Neutrophil (primary cell): ENCODE measurements at regions not wholly inside any gene's neighbourhood (a gene's known extent, or its start where the extent isn't known, plus 50 kb on each side); places are given as distances from the start of the nearest gene placed in this dataset.
A peak's percentile ranks its signal among the peaks of the same experiment; 100 is the strongest.
"Not testable (repeated sequence)": the region's sequence is repeated elsewhere in the genome, so short reads cannot be mapped to it uniquely, and the experiment has no call there.

Experiments used
- H3K27ac ChIP-seq: fragments of 200-600 bp; sonication (generic); 2 replicates; pipeline ENCODE4 v1.5.1; 2016; ENCODE audit warnings: mild to moderate bottlenecking, moderate library complexity
- H3K27me3 ChIP-seq: fragments of 200-600 bp; sonication (generic); 2 replicates; pipeline ENCODE4 v1.6.0; 2016; ENCODE audit warnings: mild to moderate bottlenecking
- H3K36me3 ChIP-seq: fragments of 200-600 bp; sonication (generic); 2 replicates; pipeline ENCODE4 v1.5.1; 2017
- H3K4me1 ChIP-seq, 2 experiments: fragments of 200-600 bp in 1 of 2; sonication (generic) in 1 of 2; 1 replicate in 1 of 2; 2 replicates in 1 of 2; pipeline versions ENCODE4 v1.5.1 to v1.6.1; 2013 to 2016; ENCODE audit warnings: low read depth in 1 of 2, low read length in 1 of 2, mild to moderate bottlenecking in 1 of 2, moderate library complexity in 1 of 2; ENCODE audit not compliant: control insufficient read depth in 1 of 2, insufficient read depth in 1 of 2
- H3K4me3 ChIP-seq, 2 experiments: fragments of 200-600 bp in 1 of 2; sonication (generic) in 1 of 2; 1 replicate in 1 of 2; 2 replicates in 1 of 2; pipeline ENCODE4 v1.5.1; 2013 to 2016; ENCODE audit warnings: low read depth in 1 of 2, low read length in 1 of 2, mild to moderate bottlenecking in 1 of 2, moderate library complexity in 1 of 2
- H3K9me3 ChIP-seq: fragments of 200-600 bp; sonication (generic); 2 replicates; pipeline ENCODE4 v1.5.1; 2016
- CTCF ChIP-seq: fragments of 200-600 bp; sonication (generic); IDR thresholded peaks from 2 replicates; pipeline ENCODE4 v1.5.1; 2016; ENCODE audit warnings: antibody characterized with exemption

GRCh38 chr20:53677447-53678314 lies 84.0 kb upstream of the ZNF217 start:
- peak overlapping the region; percentile 80 for H3K27ac ChIP-seq
- TF ChIP-seq CTCF: no peak
- H3K4me1 ChIP-seq: peaks cover 39 to 42% of the 10 kb centered on the region in 2 experiments
- peak overlapping the region; percentile 50 to 51 for H3K4me3 ChIP-seq
- no peaks in the 10 kb centered on the region for H3K27me3 ChIP-seq
- H3K9me3 ChIP-seq: no peaks in the 10 kb centered on the region
- no peaks in the 10 kb centered on the region for H3K36me3 ChIP-seq

GRCh38 chr20:53676987-53677386 lies 83.3 kb upstream of the ZNF217 start:
- H3K36me3 ChIP-seq: no peaks in the 10 kb centered on the region
- H3K4me1 ChIP-seq: peaks cover 37 to 38% of the 10 kb centered on the region in 2 experiments
- H3K27me3 ChIP-seq: no peaks in the 10 kb centered on the region
- no peaks in the 10 kb centered on the region for H3K9me3 ChIP-seq
- no peak overlapping the region for H3K27ac ChIP-seq
- no peak overlapping the region for H3K4me3 ChIP-seq
- TF ChIP-seq CTCF: no peak

- no peak overlapping the region for H3K27ac ChIP-seq
- no peaks in the 10 kb centered on the region for H3K27me3 ChIP-seq
- no peak overlapping the region for H3K4me3 ChIP-seq
- H3K4me1 ChIP-seq: peaks cover 32 to 33% of the 10 kb centered on the region in 2 experiments
- H3K36me3 ChIP-seq: no peaks in the 10 kb centered on the region
- TF ChIP-seq CTCF: no peak
- H3K9me3 ChIP-seq: no peaks in the 10 kb centered on the region
These were observed 82.8 kb upstream of the ZNF217 start for GRCh38 chr20:53676519-53676822.

GRCh38 chr20:53672484-53673129 lies 79.0 kb upstream of the ZNF217 start:
- H3K9me3 ChIP-seq: no peaks in the 10 kb centered on the region
- peaks cover 6 to 10% of the 10 kb centered on the region in 2 experiments for H3K4me1 ChIP-seq
- H3K4me3 ChIP-seq: no peak overlapping the region
- no peak for TF ChIP-seq CTCF
- H3K27me3 ChIP-seq: no peaks in the 10 kb centered on the region
- H3K27ac ChIP-seq: no peak overlapping the region
- no peaks in the 10 kb centered on the region for H3K36me3 ChIP-seq

- no peaks in the 10 kb centered on the region for H3K36me3 ChIP-seq
- no peaks in the 10 kb centered on the region for H3K27me3 ChIP-seq
- H3K9me3 ChIP-seq: no peaks in the 10 kb centered on the region
- no peak overlapping the region for H3K27ac ChIP-seq
- peaks cover 0 to 2% of the 10 kb centered on the region in 2 experiments for H3K4me1 ChIP-seq
- TF ChIP-seq CTCF: no peak
- H3K4me3 ChIP-seq: no peak overlapping the region
These were observed 77.7 kb upstream of the ZNF217 start for GRCh38 chr20:53671370-53671769.

- H3K4me1 ChIP-seq, H3K9me3 ChIP-seq, H3K4me3 ChIP-seq, H3K27ac ChIP-seq, H3K36me3 ChIP-seq, H3K27me3 ChIP-seq: not testable (repeated sequence)
These were observed 76.1 kb upstream of the ZNF217 start for GRCh38 chr20:53669517-53670313.
